H7 (cell line): ENCODE measurements at regions not wholly inside any gene's neighbourhood (a gene's known extent, or its start where the extent isn't known, plus 50 kb on each side); places are given as distances from the start of the nearest gene placed in this dataset.

ENCODE experiments used
- DNase-seq: peaks from one replicate; pipeline ENCODE4 v3.0.0; 2012
- H3K27me3 ChIP-seq: 2 replicates; pipeline ENCODE4 v1.6.0; 2011; ENCODE audit warnings: mild to moderate bottlenecking, low read length; ENCODE audit not compliant: control insufficient read depth, insufficient read depth
- H3K36me3 ChIP-seq: replicated peaks from 2 replicates; pipeline ENCODE4 v1.5.1; 2011; ENCODE audit warnings: low read length; ENCODE audit not compliant: control insufficient read depth, insufficient read depth
- H3K4me3 ChIP-seq: 2 replicates; pipeline ENCODE4 v1.5.1; 2011; ENCODE audit warnings: low read depth, mild to moderate bottlenecking, control low read depth, low read length, moderate library complexity; ENCODE audit not compliant: insufficient read depth

GRCh38 chr5:30686530-30686929 is 507.0 kb upstream of the CDH6 start:
- no peak for DNase-seq
- H3K4me3 ChIP-seq, result no peak overlapping the region
- no peaks in the 10 kb centered on the region; the same call in 1 of the 2 replicates for H3K27me3 ChIP-seq
- H3K36me3 ChIP-seq, result no peaks in the 10 kb centered on the region

GRCh38 chr5:30676223-30676840 is 517.2 kb upstream of the CDH6 start:
- Histone ChIP-seq H3K4me3 (no peak overlapping the region), H3K36me3 (no peaks in the 10 kb centered on the region), H3K27me3 (no peaks in the 10 kb centered on the region)
- DNase-seq, result no peak

- Histone ChIP-seq H3K4me3 (no peak overlapping the region), H3K36me3 (no peaks in the 10 kb centered on the region), H3K27me3 (no peaks in the 10 kb centered on the region)
- DNase-seq, result no peak
These were observed 526.2 kb upstream of the CDH6 start for GRCh38 chr5:30667293-30667692.

- no peak for DNase-seq
- H3K36me3 ChIP-seq, result no peaks in the 10 kb centered on the region
- no peak overlapping the region for H3K4me3 ChIP-seq
- no peaks in the 10 kb centered on the region for H3K27me3 ChIP-seq
These were observed 530.0 kb upstream of the CDH6 start for GRCh38 chr5:30663536-30663935.

DNA sequence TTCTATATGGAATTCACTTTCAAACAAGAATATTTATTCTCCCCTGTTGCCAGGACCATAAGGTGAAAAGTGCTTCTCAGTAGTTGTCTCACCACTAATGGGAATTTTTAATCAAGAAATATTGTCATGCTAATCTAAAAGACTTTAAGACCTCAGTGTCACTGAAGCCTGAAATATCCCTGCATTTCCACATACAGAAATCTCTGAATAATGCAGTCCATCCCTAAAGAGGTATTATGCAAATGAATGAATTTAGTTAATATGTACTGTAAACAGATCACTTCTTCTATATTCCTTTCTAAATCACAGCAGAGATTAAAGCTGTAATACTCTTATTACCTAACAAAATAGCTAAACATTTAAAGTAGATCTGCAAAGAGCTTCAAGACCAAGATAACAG is 531.1 kb upstream of the CDH6 start:
- no peaks in the 10 kb centered on the region for H3K27me3 ChIP-seq
- H3K36me3 ChIP-seq, result no peaks in the 10 kb centered on the region
- H3K4me3 ChIP-seq, result no peak overlapping the region
- no peak for DNase-seq

GRCh38 chr5:30661730-30662129 is 531.8 kb upstream of the CDH6 start:
- Histone ChIP-seq H3K4me3 (no peak overlapping the region), H3K36me3 (no peaks in the 10 kb centered on the region), H3K27me3 (no peaks in the 10 kb centered on the region)
- DNase-seq, result no peak

- no peak overlapping the region for H3K4me3 ChIP-seq
- H3K36me3 ChIP-seq, result no peaks in the 10 kb centered on the region
- H3K27me3 ChIP-seq, result no peaks in the 10 kb centered on the region
- DNase-seq, result no peak
These were observed 534.1 kb upstream of the CDH6 start for GRCh38 chr5:30659417-30659816.

DNA sequence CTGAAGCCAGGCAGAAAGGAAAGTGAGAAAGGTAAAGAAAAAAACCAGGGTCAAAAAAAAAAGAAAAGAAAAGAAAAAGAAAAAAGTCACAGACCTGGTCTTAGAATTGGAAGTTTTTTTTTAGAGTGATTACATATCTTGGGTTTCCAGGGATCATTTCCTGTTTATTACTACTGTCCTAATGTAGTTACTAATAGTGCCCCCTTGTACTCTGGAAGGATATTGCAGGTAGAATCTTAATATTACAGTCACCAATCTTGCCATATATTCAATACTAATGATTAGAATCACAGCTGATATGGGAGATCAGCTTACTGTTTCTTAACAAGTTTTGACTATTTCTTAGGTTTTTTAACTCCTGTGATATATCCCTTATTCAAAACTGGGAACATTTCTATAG is 543.2 kb upstream of the CDH6 start:
- Histone ChIP-seq H3K36me3 (no peaks in the 10 kb centered on the region), H3K27me3 (no peaks in the 10 kb centered on the region), H3K4me3 (no peak overlapping the region)
- DNase-seq, result peak; percentile 5

GRCh38 chr5:30638899-30639298 is 554.6 kb upstream of the CDH6 start:
- no peak overlapping the region for H3K4me3 ChIP-seq
- H3K36me3 ChIP-seq, result no peaks in the 10 kb centered on the region
- no peak for DNase-seq
- no peaks in the 10 kb centered on the region for H3K27me3 ChIP-seq

DNA sequence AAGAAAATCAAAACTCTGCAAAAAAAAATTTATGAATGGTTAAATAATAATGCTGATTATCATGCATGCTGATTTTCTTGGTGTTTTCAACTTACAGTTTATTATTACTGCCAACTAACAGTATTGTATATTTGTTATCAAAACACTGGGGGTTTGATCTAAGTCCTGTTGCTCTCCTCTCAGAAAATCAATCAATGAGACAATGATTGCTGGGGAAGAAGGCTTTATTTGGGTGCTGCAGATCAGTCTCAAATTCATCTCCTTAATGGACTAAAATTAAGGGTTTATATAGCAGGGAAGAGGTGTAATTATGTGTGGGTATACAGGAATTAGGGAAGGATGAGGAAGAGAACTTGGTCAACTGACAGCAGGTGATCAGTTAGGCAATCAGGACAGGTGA is 565.5 kb upstream of the CDH6 start:
- Histone ChIP-seq H3K27me3 (no peaks in the 10 kb centered on the region), H3K4me3 (no peak overlapping the region), H3K36me3 (no peaks in the 10 kb centered on the region)
- no peak for DNase-seq

- no peak for DNase-seq
- Histone ChIP-seq H3K4me3 (no peak overlapping the region), H3K27me3 (no peaks in the 10 kb centered on the region), H3K36me3 (no peaks in the 10 kb centered on the region)
These were observed 566.9 kb upstream of the CDH6 start for GRCh38 chr5:30626557-30626956.

- DNase-seq, result no peak
- H3K36me3 ChIP-seq, result no peaks in the 10 kb centered on the region
- no peaks in the 10 kb centered on the region for H3K27me3 ChIP-seq
- no peak overlapping the region for H3K4me3 ChIP-seq
These were observed 572.9 kb upstream of the CDH6 start for GRCh38 chr5:30620481-30621085.

- H3K36me3 ChIP-seq, result no peaks in the 10 kb centered on the region
These were observed 585.0 kb upstream of the CDH6 start for GRCh38 chr5:30608501-30608900.

GRCh38 chr5:30607301-30607894 is 586.1 kb upstream of the CDH6 start:
- H3K36me3 ChIP-seq, result no peaks in the 10 kb centered on the region
- H3K27me3 ChIP-seq, result peaks cover 5% of the 10 kb centered on the region
- H3K4me3 ChIP-seq, result no peak overlapping the region
- DNase-seq, result no peak

More at GRCh38 chr5:30608501-30608900, 585.0 kb upstream of the CDH6 start:
- no peak overlapping the region for H3K4me3 ChIP-seq
- DNase-seq, result no peak
- peaks cover 5% of the 10 kb centered on the region for H3K27me3 ChIP-seq

DNA sequence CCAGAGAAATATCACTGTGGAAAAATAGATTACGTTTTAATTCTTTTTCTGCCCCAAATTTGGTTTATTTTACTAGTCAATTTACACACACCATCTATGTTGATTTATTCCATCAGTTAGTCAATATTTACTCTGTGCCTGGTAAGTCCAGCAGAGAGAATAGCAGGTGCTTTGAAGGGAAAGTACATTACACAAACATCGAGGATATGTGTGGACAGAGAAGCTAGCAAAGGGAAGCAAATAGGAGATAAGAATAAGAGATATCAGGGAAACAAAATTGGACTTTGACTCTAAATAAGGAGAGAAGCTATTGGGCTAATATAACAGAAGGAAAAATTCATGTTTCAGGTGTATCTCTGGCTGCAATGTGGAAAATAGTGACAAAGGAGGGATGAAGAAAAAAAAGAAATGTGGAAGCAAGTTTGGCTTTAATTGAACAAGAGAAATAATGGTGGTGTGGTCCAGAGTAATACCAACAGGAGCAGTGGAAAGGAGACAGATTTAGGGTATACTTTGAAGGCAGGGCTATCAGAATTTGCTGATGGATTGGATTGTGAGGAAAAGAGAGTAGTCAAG is 587.7 kb upstream of the CDH6 start:
- no peaks in the 10 kb centered on the region for H3K36me3 ChIP-seq
- DNase-seq, result no peak

More for the DNA sequence above, 587.7 kb upstream of the CDH6 start:
- H3K27me3 ChIP-seq, result peaks cover 5% of the 10 kb centered on the region
- H3K4me3 ChIP-seq, result no peak overlapping the region
